ENCODE measurements at regions not wholly inside any gene's neighbourhood (a gene's known extent, or its start where the extent isn't known, plus 50 kb on each side); places are given as distances from the start of the nearest gene placed in this dataset.

- TF ChIP-seq EZH2 (IDR thresholded peaks at IDR 0.05) = no peak
- TF ChIP-seq POLR2AphosphoS5 (IDR thresholded peaks at IDR 0.05; ENCODE audit: borderline replicate concordance, low read depth, low read length) = peak; percentile 77; the same call in 1 of the 2 replicates
- no peak for TF ChIP-seq FOXP2 (optimal IDR thresholded peaks at IDR 0.05; ENCODE audit: control extremely low read depth, extremely low read length, insufficient read depth)
These were observed 469.2 kb upstream of the TNP1 start for GRCh38 chr2:217329023-217329431.

Data from SK-N-MC (cell line).